CD4-positive, alpha-beta T cell (primary cell): ENCODE measurements at regions not wholly inside any gene's neighbourhood (a gene's known extent, or its start where the extent isn't known, plus 50 kb on each side); places are given as distances from the start of the nearest gene placed in this dataset.
"Not testable (repeated sequence)": the region's sequence is repeated elsewhere in the genome, so short reads cannot be mapped to it uniquely, and the experiment has no call there.

Experiments
- ATAC-seq: fragments of 200-7000 bp; cut with Tn5 transposase; one replicate; pipeline ENCODE4 v1.10.0; 2022; ENCODE audit warnings: mild to moderate bottlenecking; ENCODE audit not compliant: poor library complexity
- CTCF ChIA-PET: fragments of 350-600 bp; sonication (Branson Sonifier 250); formaldehyde crosslinking; loops from one replicate; lab custom pipeline; 2021; ENCODE audit warnings: antibody characterized with exemption, inconsistent platforms; lab: Charles Lee
- POLR2A ChIA-PET: fragments of 350-600 bp; sonication (Branson Sonifier 250); formaldehyde crosslinking; loops from one replicate; lab custom pipeline; 2021; ENCODE audit warnings: antibody characterized with exemption, inconsistent platforms; lab: Charles Lee
- DNase-seq, 14 experiments: peaks; one replicate each; pipeline ENCODE4 v3.0.0-alpha.2; 2013 to 2020; ENCODE audit warnings: mixed read lengths in 2 of 14
- H3K27ac ChIP-seq, 2 donors: one replicate each; pipeline versions ENCODE4 v1.5.1 to v1.7.0; 2013; ENCODE audit warnings: low read length in 2 of 2, low read depth in 1 of 2, mild to moderate bottlenecking in 1 of 2
- H3K27me3 ChIP-seq, 2 experiments: 1 replicate in 1 of 2; 2 replicates in 1 of 2; pipeline versions ENCODE4 v1.6.1 to v1.7.0; 2013; ENCODE audit warnings: low read length in 2 of 2, control low read depth in 1 of 2, mild to moderate bottlenecking in 1 of 2, moderate library complexity in 1 of 2; ENCODE audit not compliant: insufficient read depth in 2 of 2, control insufficient read depth in 1 of 2
- H3K36me3 ChIP-seq: one replicate; pipeline ENCODE4 v1.6.1; 2013; ENCODE audit warnings: low read length, control low read depth; ENCODE audit not compliant: insufficient read depth
- H3K4me1 ChIP-seq: one replicate; pipeline ENCODE4 v1.6.1; 2013; ENCODE audit warnings: low read length, control low read depth; ENCODE audit not compliant: insufficient read depth
- H3K4me3 ChIP-seq: one replicate; pipeline ENCODE4 v1.5.1; 2013; ENCODE audit warnings: mild to moderate bottlenecking, low read length, moderate library complexity
- H3K9me3 ChIP-seq, 2 experiments: 1 replicate in 1 of 2; 2 replicates in 1 of 2; pipeline versions ENCODE4 v1.6.1 to v1.7.0; 2013; ENCODE audit warnings: low read length in 2 of 2, mild to moderate bottlenecking in 2 of 2, control low read depth in 1 of 2, moderate library complexity in 1 of 2; ENCODE audit not compliant: control insufficient read depth in 1 of 2, insufficient read depth in 1 of 2
- H3K27ac Mint-ChIP-seq: one replicate; pipeline ENCODE4 v1.8.0; 2020; ENCODE audit warnings: mixed read lengths
- H3K27me3 Mint-ChIP-seq: one replicate; pipeline ENCODE4 v1.8.0; 2021; ENCODE audit warnings: mixed read lengths
- H3K36me3 Mint-ChIP-seq: one replicate; pipeline ENCODE4 v1.8.0; 2021; ENCODE audit warnings: low read depth, mixed read lengths
- H3K4me1 Mint-ChIP-seq: one replicate; pipeline ENCODE4 v1.8.0; 2021; ENCODE audit warnings: low read depth, mixed read lengths
- H3K4me3 Mint-ChIP-seq: one replicate; pipeline ENCODE4 v1.8.0; 2020; ENCODE audit warnings: mild to moderate bottlenecking, mixed read lengths
- H3K9me3 Mint-ChIP-seq: one replicate; pipeline ENCODE4 v1.8.0; 2020; ENCODE audit warnings: mixed read lengths
- CTCF ChIP-seq: fragments of 200-600 bp; IDR thresholded peaks from one replicate; pipeline ENCODE4 v1.8.0; 2022; ENCODE audit warnings: antibody characterized with exemption, mild to moderate bottlenecking
- intact Hi-C, 2 experiments: fragments of 100-400 bp; cut with DNase I in 1 of 2; cut with micrococcal nuclease in 1 of 2; formaldehyde crosslinking; loops; one replicate each; pipeline versions ENCODE4 v1.15.1 to v1.9.0; 2023 to 2025; cut with DNase I, micrococcal nuclease

- H3K9me3 ChIP-seq, H3K27ac ChIP-seq, H3K27me3 ChIP-seq, H3K4me3 ChIP-seq, H3K27ac Mint-ChIP-seq, H3K4me3 Mint-ChIP-seq, H3K36me3 Mint-ChIP-seq, H3K9me3 Mint-ChIP-seq, H3K4me1 ChIP-seq, POLR2A ChIA-PET, ATAC-seq, CTCF ChIA-PET, DNase-seq, H3K4me1 Mint-ChIP-seq, H3K36me3 ChIP-seq: not testable (repeated sequence)
- intact Hi-C loops = loop anchor here in 1 of 2 experiments (2.0 to 10.0 kb wide), 2 partner anchors 26 to 690 kb away; no protein-coding TSS in a partner anchor
- peaks cover 39% of the 10 kb centered on the region for H3K27me3 Mint-ChIP-seq
Observed at GRCh38 chr10:27315082-27315481, 74.5 kb upstream of the ACBD5 start.

GRCh38 chr10:27313586-27313985, 73.0 kb upstream of the ACBD5 start:
- intact Hi-C loops = loop anchor here in 1 of 2 experiments (10.0 kb wide), 1 partner anchor 689 kb away; no protein-coding TSS in a partner anchor
- H3K9me3 Mint-ChIP-seq, H3K4me3 Mint-ChIP-seq, CTCF ChIA-PET, POLR2A ChIA-PET, H3K27ac Mint-ChIP-seq, H3K27ac ChIP-seq, H3K36me3 ChIP-seq, H3K4me1 Mint-ChIP-seq, H3K4me1 ChIP-seq, H3K9me3 ChIP-seq, H3K36me3 Mint-ChIP-seq, DNase-seq, H3K27me3 ChIP-seq, ATAC-seq, H3K4me3 ChIP-seq: not testable (repeated sequence)
- H3K27me3 Mint-ChIP-seq = peaks cover 26% of the 10 kb centered on the region

GRCh38 chr10:27312854-27313253, 72.3 kb upstream of the ACBD5 start:
- Mint-ChIP-seq H3K4me1 (no peaks in the 10 kb centered on the region), H3K4me3 (no peak overlapping the region), H3K36me3 (no peaks in the 10 kb centered on the region), H3K9me3 (no peaks in the 10 kb centered on the region), H3K27ac (no peak overlapping the region), H3K27me3 (peaks cover 18% of the 10 kb centered on the region)
- ATAC-seq (no peak), DNase-seq (no peak)
- ChIA-PET CTCF (no interaction called here), POLR2A (no interaction called here)
- Histone ChIP-seq H3K4me3 (no peak overlapping the region), H3K36me3 (no peaks in the 10 kb centered on the region), H3K27me3 (no peaks in the 10 kb centered on the region), H3K9me3 (peaks cover 0 to 6% of the 10 kb centered on the region in 2 experiments), H3K27ac (no peak overlapping the region), H3K4me1 (no peaks in the 10 kb centered on the region)
- intact Hi-C loops = loop anchor here in 1 of 2 experiments (10.0 kb wide), 1 partner anchor 688 kb away; no protein-coding TSS in a partner anchor
- no peak for TF ChIP-seq CTCF

- intact Hi-C loops = loop anchor here in 1 of 2 experiments (10.0 kb wide), 1 partner anchor 687 kb away; no protein-coding TSS in a partner anchor
- H3K4me1 ChIP-seq, DNase-seq, H3K27ac Mint-ChIP-seq, POLR2A ChIA-PET, H3K4me3 ChIP-seq, H3K4me1 Mint-ChIP-seq, H3K27ac ChIP-seq, H3K36me3 ChIP-seq, H3K36me3 Mint-ChIP-seq, CTCF ChIA-PET, H3K9me3 Mint-ChIP-seq, ATAC-seq, H3K4me3 Mint-ChIP-seq, H3K27me3 ChIP-seq, H3K9me3 ChIP-seq: not testable (repeated sequence)
- peaks cover 11% of the 10 kb centered on the region for H3K27me3 Mint-ChIP-seq
Observed at GRCh38 chr10:27311809-27312208, 71.2 kb upstream of the ACBD5 start.

GRCh38 chr10:27298522-27298850, 57.9 kb upstream of the ACBD5 start:
- H3K36me3 Mint-ChIP-seq, H3K27me3 ChIP-seq, H3K4me1 Mint-ChIP-seq, CTCF ChIA-PET, POLR2A ChIA-PET, H3K27me3 Mint-ChIP-seq, intact Hi-C loops, DNase-seq, H3K9me3 Mint-ChIP-seq, H3K27ac ChIP-seq, H3K4me3 ChIP-seq, H3K4me3 Mint-ChIP-seq, H3K27ac Mint-ChIP-seq, H3K4me1 ChIP-seq, H3K36me3 ChIP-seq, H3K9me3 ChIP-seq, ATAC-seq: not testable (repeated sequence)
